Activated naive CD4-positive, alpha-beta T cell treated with anti-CD3 and anti-CD28 coated beads for 36 hours (primary cell): ENCODE measurements at regions not wholly inside any gene's neighbourhood (a gene's known extent, or its start where the extent isn't known, plus 50 kb on each side); places are given as distances from the start of the nearest gene placed in this dataset.
"Not testable (repeated sequence)": the region's sequence is repeated elsewhere in the genome, so short reads cannot be mapped to it uniquely, and the experiment has no call there.

Source experiments
- CTCF ChIA-PET: fragments of 350-600 bp; sonication (Branson Sonifier 250); formaldehyde crosslinking; loops from one replicate; lab custom pipeline; 2021; ENCODE audit warnings: antibody characterized with exemption; lab: Charles Lee
- DNase-seq: peaks from one replicate; pipeline ENCODE4 v3.0.0-alpha.2; 2020
- H3K27ac Mint-ChIP-seq: one replicate; pipeline ENCODE4 v1.8.0; 2021; ENCODE audit warnings: mild to moderate bottlenecking, mixed read lengths
- H3K27me3 Mint-ChIP-seq: one replicate; pipeline ENCODE4 v1.8.0; 2021; ENCODE audit warnings: low read depth, mixed read lengths
- H3K36me3 Mint-ChIP-seq: one replicate; pipeline ENCODE4 v1.8.0; 2021; ENCODE audit warnings: low read depth, mixed read lengths
- H3K4me1 Mint-ChIP-seq: one replicate; pipeline ENCODE4 v1.8.0; 2021; ENCODE audit warnings: low read depth, mixed read lengths
- H3K4me3 Mint-ChIP-seq: one replicate; pipeline ENCODE4 v1.8.0; 2021; ENCODE audit warnings: mild to moderate bottlenecking, moderate library complexity, mixed read lengths
- H3K9me3 Mint-ChIP-seq: one replicate; pipeline ENCODE4 v1.8.0; 2021; ENCODE audit warnings: mixed read lengths
- intact Hi-C: fragments of 100-400 bp; cut with micrococcal nuclease; formaldehyde crosslinking; loops from one replicate; pipeline ENCODE4 v1.15.1; 2023

DNA sequence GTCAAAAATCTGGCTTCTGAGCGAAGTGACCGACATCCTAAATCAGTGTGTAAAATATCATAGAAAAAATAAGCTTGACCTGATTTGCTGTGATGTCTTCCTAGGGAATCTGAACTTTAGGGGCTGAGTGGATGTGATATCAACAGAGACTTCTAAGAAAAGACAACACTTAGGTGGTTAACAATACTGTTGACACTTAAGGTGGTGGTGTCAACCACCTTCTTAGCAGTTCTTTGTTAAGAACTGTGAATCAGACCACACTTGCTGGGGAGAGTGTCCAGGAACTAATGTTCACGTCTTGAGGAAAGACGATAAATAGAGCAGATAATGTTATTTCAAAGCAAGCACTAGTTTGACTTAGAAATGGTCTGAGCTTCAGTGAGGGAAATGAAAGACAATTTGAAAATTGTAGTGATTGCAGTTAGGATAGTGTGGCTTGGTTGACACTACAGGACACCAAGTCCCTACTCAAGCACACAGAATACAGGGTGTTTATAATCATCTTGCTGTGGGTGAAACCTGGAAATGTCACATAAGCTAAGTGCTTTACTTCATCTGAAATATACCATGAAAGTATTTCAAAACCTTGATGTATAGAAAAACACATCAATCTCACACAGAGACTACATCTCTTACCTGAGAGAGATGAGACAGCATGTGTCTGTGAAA is 1936.5 kb downstream of the PCDH9 start:
- CTCF ChIA-PET: interaction anchor here (0.6 kb wide), 1 partner anchor 9 kb away, joined by 3 read pairs; no protein-coding TSS in a partner anchor
- Mint-ChIP-seq H3K9me3 (peaks cover 2% of the 10 kb centered on the region), H3K27me3 (no peaks in the 10 kb centered on the region), H3K4me1 (no peaks in the 10 kb centered on the region), H3K36me3 (no peaks in the 10 kb centered on the region), H3K27ac (no peak overlapping the region), H3K4me3 (no peak overlapping the region)
- no peak for DNase-seq
- intact Hi-C loops: no loop called here

DNA sequence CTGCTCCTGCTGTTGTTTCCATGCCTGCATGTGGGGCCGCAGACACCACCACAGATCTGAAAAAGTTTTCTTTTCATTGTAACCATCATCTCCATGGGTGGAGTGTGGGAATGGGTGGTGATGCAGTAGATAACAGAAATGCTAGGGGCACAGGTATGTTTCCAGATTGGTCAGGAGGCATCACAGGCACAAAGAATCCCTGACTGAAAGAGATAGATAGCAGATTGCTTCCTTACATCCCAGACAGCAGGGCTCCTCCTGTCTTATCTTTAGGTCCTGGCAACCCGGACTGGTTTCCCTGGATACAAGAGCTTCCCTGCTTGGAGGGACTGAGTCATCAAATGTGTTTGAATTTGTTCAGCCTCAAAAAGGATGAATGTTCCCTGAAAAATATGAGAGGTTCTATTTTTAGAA is 1937.6 kb downstream of the PCDH9 start:
- H3K36me3 Mint-ChIP-seq: no peaks in the 10 kb centered on the region
- no peak for DNase-seq
- no peak overlapping the region for H3K27ac Mint-ChIP-seq
- no peaks in the 10 kb centered on the region for H3K9me3 Mint-ChIP-seq
- H3K4me1 Mint-ChIP-seq: no peaks in the 10 kb centered on the region
- H3K27me3 Mint-ChIP-seq: no peaks in the 10 kb centered on the region
- CTCF ChIA-PET: no interaction called here
- no peak overlapping the region for H3K4me3 Mint-ChIP-seq
- intact Hi-C loops: no loop called here

DNA sequence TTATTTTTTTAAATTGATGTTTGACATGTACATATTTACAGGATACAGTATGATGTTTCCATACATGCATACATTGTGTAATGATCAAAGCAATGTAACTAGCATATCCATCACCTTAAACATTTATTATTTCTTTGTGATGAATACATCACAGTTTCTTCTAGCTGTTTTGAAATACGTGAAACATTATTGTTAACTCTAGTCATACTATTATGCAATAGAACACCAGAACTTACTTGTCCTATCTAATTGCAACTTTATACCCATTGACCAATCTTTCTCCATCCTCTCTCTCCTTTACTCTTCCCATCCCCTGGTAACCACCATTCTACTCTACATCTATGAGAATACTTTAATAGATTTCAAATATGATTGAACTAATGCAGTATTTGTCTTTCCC is 1942.7 kb downstream of the PCDH9 start:
- DNase-seq: no peak
- H3K27me3 Mint-ChIP-seq: no peaks in the 10 kb centered on the region

DNA sequence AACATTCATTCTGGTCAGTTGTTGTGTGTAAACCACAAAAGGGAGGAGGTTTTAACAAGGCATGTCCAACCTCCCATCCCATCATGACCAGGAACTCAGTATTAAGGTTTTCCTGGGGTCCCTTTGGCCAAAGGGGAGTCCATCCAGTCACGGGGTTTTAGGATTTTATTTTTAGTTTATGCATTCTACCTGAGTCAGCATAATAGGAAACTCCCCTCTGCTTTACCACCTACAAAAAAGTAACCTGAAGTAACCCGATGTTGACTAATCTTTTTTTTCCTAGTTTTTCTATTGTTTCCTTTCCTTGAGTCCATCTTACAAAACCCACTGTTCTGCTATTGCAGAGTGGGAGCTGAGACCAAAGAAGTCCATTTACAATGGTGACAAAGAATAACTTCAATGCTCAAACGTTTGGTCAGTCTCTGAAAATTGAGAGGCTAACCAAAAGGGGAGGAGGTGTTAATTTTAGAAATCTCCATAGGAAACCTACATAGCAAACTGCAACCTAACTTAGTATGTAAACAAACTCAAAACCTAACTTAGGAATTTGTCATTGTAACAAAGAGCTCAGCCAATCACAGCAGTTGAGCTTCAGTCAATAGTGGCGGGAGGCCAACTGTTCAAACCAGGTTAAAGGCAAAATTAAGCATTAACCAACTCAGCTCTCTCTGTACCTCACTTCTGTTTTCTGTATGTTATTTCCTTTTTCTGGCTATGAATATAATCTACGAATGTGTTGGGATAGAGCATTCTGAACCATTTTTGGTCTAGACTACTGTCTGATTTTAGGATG is 1954.1 kb downstream of the PCDH9 start:
- CTCF ChIA-PET: no interaction called here
- Mint-ChIP-seq H3K4me3 (no peak overlapping the region), H3K36me3 (no peaks in the 10 kb centered on the region), H3K9me3 (peaks cover 15% of the 10 kb centered on the region), H3K27me3 (no peaks in the 10 kb centered on the region), H3K27ac (no peak overlapping the region), H3K4me1 (no peaks in the 10 kb centered on the region)
- DNase-seq: no peak
- intact Hi-C loops: no loop called here

More for the DNA sequence above, 1942.7 kb downstream of the PCDH9 start:
- no peaks in the 10 kb centered on the region for H3K4me1 Mint-ChIP-seq
- H3K27ac Mint-ChIP-seq: no peak overlapping the region
- CTCF ChIA-PET: no interaction called here
- intact Hi-C loops: no loop called here
- peaks cover 4% of the 10 kb centered on the region for H3K9me3 Mint-ChIP-seq
- no peak overlapping the region for H3K4me3 Mint-ChIP-seq
- no peaks in the 10 kb centered on the region for H3K36me3 Mint-ChIP-seq

DNA sequence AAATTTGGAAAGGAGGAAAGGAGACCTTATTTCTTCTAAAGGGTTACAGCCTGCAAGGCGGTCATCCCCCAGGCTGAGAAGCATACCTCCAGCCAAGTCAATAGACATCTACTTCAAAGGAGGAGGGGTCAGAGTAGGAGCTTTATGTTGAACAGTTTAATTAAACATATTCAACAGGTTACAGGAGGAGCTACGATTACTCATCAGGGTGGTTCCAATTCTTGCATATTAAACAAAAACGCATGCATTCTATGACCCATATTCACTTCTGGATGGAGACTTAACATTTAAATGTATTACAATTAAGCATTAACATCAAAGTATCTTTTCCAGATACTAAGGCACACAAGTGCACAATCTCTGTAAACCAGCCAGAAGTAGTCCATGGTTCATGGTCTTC is 1955.0 kb downstream of the PCDH9 start:
- CTCF ChIA-PET: no interaction called here
- Mint-ChIP-seq H3K9me3 (peaks cover 15% of the 10 kb centered on the region), H3K36me3 (no peaks in the 10 kb centered on the region), H3K4me3 (no peak overlapping the region), H3K27ac (no peak overlapping the region), H3K4me1 (no peaks in the 10 kb centered on the region), H3K27me3 (no peaks in the 10 kb centered on the region)
- DNase-seq: no peak
- intact Hi-C loops: no loop called here

DNA sequence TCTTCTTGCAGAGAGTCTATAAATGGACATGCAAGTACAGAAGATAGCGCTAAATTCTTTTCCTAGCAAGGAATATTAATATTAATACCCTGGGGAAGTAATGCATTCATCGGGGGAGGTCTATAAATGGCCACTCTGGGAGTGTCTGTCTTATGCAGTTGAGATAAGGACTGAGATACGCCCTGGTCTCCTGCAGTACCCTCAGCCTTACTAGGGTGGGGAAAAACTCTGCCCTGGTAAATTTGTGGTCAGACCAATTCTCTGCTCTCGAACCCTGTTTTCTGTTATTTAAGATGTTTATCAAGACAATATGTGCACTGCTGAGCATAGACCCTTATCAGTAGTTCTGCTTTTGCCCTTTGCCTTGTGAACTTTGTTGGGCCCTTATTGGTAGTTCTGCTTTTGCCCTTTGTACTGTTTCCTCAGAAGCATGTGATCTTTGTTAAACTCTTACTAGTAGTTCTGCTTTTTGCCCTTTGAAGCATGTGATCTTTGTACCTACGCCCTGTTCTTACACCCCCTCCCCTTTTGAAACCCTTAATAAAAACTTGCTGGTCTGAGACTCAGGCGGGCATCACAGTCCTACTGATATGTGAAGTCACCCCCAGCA is 1956.2 kb downstream of the PCDH9 start:
- CTCF ChIA-PET: not testable (repeated sequence)
- H3K9me3 Mint-ChIP-seq: peaks cover 16% of the 10 kb centered on the region

DNA sequence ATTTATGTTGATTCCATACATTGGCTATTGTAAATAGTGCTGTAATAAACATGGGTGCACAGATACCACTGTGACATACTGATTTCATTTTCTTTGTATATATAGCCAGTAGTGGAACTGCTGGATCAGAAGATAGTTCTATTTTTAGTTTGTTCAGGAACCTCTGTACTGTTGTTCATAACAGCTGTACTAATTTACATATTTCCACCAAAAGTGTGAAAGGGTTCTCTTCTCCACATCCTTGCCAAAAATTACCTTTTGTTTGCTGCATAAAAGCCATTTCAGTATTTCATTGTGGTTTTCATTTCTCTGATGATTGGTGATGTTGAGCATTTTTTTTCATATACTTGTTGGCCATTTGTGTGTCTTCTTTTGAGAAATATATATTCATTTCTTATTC is 1962.1 kb downstream of the PCDH9 start:
- intact Hi-C loops: no loop called here
- no peaks in the 10 kb centered on the region for H3K27me3 Mint-ChIP-seq
- no peak overlapping the region for H3K27ac Mint-ChIP-seq
- no peak overlapping the region for H3K4me3 Mint-ChIP-seq
- DNase-seq: no peak
- H3K9me3 Mint-ChIP-seq: peaks cover 2% of the 10 kb centered on the region
- CTCF ChIA-PET: no interaction called here
- no peaks in the 10 kb centered on the region for H3K4me1 Mint-ChIP-seq
- no peaks in the 10 kb centered on the region for H3K36me3 Mint-ChIP-seq

More for the DNA sequence above, 1956.2 kb downstream of the PCDH9 start:
- DNase-seq, H3K4me3 Mint-ChIP-seq, H3K4me1 Mint-ChIP-seq, H3K36me3 Mint-ChIP-seq, H3K27ac Mint-ChIP-seq, H3K27me3 Mint-ChIP-seq, intact Hi-C loops: not testable (repeated sequence)

DNA sequence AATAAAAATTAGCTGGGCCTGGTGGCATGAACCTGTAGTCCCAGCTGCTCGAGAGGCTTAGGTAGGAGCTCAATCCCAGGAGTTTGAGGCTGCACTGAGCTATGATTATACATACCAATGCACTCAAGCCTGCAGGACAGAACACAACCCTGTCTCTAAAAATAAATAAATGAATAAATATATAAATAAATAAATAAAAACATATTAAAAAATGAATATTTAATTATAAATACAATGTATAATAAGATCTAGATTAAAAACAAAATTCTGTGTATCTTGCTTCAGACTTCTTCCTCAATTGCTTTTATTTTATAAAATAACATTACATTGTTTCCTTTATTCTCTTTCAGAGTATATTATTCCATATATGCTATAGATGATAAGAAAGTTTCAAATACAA is 1964.1 kb downstream of the PCDH9 start:
- H3K36me3 Mint-ChIP-seq: no peaks in the 10 kb centered on the region
- H3K27ac Mint-ChIP-seq: no peak overlapping the region
- H3K4me3 Mint-ChIP-seq: no peak overlapping the region
- intact Hi-C loops: no loop called here
- CTCF ChIA-PET: no interaction called here
- peaks cover 2% of the 10 kb centered on the region for H3K9me3 Mint-ChIP-seq
- H3K27me3 Mint-ChIP-seq: no peaks in the 10 kb centered on the region
- DNase-seq: no peak
- H3K4me1 Mint-ChIP-seq: peaks cover 3% of the 10 kb centered on the region

DNA sequence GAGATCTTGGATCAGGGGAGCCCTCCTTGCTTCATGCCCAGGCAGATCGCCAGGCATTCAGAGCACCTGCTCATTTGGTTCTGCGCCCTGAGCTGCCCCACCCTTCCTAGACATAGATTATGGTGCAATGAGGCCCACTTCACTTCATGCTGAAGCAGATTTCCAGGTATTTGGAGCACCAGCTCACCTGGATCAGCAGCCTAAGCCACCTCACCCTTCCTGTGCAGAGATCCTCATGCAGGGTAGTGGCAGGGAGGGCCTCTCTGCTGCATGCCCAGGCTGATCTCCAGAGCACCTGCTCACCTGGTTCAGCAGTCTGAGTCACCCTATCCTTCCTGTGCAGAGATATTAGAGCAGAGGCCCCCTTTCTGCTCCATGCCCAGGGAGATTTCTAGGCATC is 1966.1 kb downstream of the PCDH9 start:
- no peak overlapping the region for H3K4me3 Mint-ChIP-seq
- DNase-seq: no peak

DNA sequence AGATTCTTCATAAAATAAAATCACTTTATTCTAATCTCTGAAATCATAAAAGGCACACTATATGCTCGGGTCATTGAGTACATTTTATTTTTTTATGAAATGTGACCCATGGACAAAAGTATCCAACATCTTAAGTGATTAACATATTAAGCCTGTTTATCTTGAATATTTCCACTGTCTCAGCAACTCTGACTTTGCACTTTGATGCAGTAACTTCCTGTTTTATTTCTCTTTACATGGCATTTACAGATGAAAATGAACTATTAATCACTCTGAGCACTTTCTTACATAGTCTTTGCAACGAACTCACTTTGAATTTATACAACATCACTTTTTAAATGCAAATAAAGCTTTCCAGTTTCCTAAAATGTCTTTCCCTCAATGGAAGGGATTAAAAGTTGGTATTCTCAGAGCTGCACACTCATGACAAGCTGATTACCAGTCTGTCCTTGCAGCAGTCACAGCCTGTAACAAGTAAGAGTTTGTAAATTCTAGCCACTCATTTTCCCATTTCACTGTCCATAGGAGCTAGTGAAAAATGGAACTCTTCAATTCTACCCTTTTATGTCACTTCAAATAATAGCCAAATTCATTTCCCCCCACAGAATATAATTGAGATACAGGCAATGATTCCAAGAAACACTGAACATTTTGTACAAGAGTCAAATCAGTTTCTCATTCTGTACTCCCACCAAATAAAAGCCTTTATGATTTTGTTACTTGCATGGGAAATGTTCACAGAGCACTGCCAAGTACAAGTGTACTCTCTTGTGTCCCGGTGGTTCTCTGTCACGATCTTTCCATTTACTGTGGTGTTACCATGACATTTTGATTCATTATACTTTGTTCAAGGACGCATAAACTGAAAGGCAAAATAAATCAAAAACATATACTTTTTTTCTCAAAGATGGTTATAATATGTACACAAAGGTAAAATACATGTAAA is 1968.9 kb downstream of the PCDH9 start:
- H3K27ac Mint-ChIP-seq: no peak overlapping the region
- no peak for DNase-seq
- CTCF ChIA-PET: interaction anchor here (0.5 kb wide), 1 partner anchor 102 kb away, joined by 4 read pairs; no protein-coding TSS in a partner anchor
- H3K36me3 Mint-ChIP-seq: no peaks in the 10 kb centered on the region
- peaks cover 3% of the 10 kb centered on the region for H3K4me1 Mint-ChIP-seq
- H3K4me3 Mint-ChIP-seq: no peak overlapping the region
- H3K9me3 Mint-ChIP-seq: no peaks in the 10 kb centered on the region
- intact Hi-C loops: no loop called here
- H3K27me3 Mint-ChIP-seq: no peaks in the 10 kb centered on the region

More for the DNA sequence above, 1966.1 kb downstream of the PCDH9 start:
- H3K27me3 Mint-ChIP-seq: no peaks in the 10 kb centered on the region
- no peaks in the 10 kb centered on the region for H3K9me3 Mint-ChIP-seq
- CTCF ChIA-PET: no interaction called here
- H3K27ac Mint-ChIP-seq: no peak overlapping the region
- intact Hi-C loops: no loop called here
- H3K36me3 Mint-ChIP-seq: no peaks in the 10 kb centered on the region
- peaks cover 3% of the 10 kb centered on the region for H3K4me1 Mint-ChIP-seq

DNA sequence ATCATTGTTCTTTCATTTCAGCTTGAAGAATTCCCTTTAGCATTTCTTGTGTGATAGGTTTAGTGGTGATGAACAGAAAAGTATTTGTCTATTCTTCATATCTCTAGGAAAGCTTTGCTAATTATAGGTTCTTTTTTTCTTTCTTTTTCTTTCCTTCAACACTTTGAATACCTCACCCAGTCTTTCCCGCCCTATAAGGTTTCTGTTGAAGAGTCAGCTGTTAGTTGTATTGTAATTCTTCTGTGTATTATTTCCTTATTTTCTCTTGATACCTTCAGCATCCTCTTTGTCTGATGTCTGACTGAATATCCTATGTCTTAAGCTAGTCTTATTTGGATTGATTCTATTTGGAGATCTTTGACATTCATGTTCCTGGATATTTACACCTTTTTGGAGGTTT is 1989.4 kb downstream of the PCDH9 start:
- Mint-ChIP-seq H3K4me3 (no peak overlapping the region), H3K9me3 (peaks cover 8% of the 10 kb centered on the region), H3K27me3 (no peaks in the 10 kb centered on the region), H3K36me3 (no peaks in the 10 kb centered on the region), H3K4me1 (no peaks in the 10 kb centered on the region), H3K27ac (no peak overlapping the region)
- DNase-seq: no peak
- CTCF ChIA-PET: no interaction called here
- intact Hi-C loops: no loop called here

DNA sequence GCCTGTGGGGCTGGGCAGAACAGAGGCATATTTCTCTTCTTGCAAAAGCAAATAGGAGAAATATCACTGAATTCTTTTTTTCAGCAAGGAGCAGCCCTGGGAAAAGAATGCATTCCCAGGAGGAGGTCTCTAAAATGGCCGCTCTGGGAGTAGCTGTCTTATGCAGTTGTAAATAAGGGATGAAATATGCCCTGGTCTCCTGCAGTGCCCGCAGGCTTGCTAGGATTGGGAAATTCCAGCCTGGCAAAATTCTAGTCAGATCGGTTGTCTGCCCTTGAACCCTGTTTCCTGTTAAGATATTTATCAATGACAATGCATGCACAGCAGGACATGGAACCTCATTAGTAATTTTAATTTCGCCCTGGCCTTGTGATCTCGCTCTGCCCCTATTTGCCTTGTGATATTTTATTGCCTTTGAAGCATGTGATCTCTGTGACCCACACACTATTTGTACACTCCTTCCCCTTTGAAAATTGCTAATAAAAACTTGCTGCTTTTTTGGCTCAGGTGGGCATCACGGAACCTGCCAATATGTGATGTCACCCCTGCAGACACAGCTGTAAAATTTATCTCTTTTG is 1993.2 kb downstream of the PCDH9 start:
- H3K9me3 Mint-ChIP-seq: peaks cover 9% of the 10 kb centered on the region
- no peak for DNase-seq
- H3K36me3 Mint-ChIP-seq: no peaks in the 10 kb centered on the region
- intact Hi-C loops: no loop called here
- H3K4me1 Mint-ChIP-seq: no peaks in the 10 kb centered on the region
- H3K4me3 Mint-ChIP-seq: no peak overlapping the region
- no peaks in the 10 kb centered on the region for H3K27me3 Mint-ChIP-seq
- H3K27ac Mint-ChIP-seq: no peak overlapping the region
- CTCF ChIA-PET: no interaction called here
